DOHH2 (cell line): ENCODE measurements at regions not wholly inside any gene's neighbourhood (a gene's known extent, or its start where the extent isn't known, plus 50 kb on each side); places are given as distances from the start of the nearest gene placed in this dataset.

Experiments used
- H3F3A ChIP-seq: fragments of 200-600 bp; sonication (generic), shearing (Covaris generic); 2 replicates; pipeline ENCODE4 v1.6.0; 2016; ENCODE audit warnings: antibody characterized with exemption, mild to moderate bottlenecking; ENCODE audit not compliant: control insufficient read depth, insufficient read depth
- H3K27ac ChIP-seq: fragments of 200-600 bp; sonication (generic); 2 replicates; pipeline ENCODE4 v1.5.1; 2014; ENCODE audit warnings: low read depth, mild to moderate bottlenecking, low read length, moderate library complexity
- H3K27me3 ChIP-seq: fragments of 200-600 bp; sonication (generic); 2 replicates; pipeline ENCODE4 v1.6.1; 2014; ENCODE audit warnings: mild to moderate bottlenecking, low read length, mixed read lengths; ENCODE audit not compliant: control insufficient read depth
- H3K36me3 ChIP-seq: fragments of 200-600 bp; sonication (generic); 2 replicates; pipeline ENCODE4 v1.6.1; 2014; ENCODE audit warnings: mild to moderate bottlenecking, low read length, moderate library complexity, mixed read lengths; ENCODE audit not compliant: control insufficient read depth
- H3K4me1 ChIP-seq: fragments of 200-600 bp; sonication (generic); 2 replicates; pipeline ENCODE4 v1.6.1; 2014; ENCODE audit warnings: mild to moderate bottlenecking, low read length, mixed read lengths; ENCODE audit not compliant: control insufficient read depth
- H3K4me2 ChIP-seq: fragments of 200-600 bp; sonication (generic); 2 replicates; pipeline ENCODE4 v1.6.0; 2014; ENCODE audit warnings: mild to moderate bottlenecking, low read length, moderate library complexity
- H3K4me3 ChIP-seq: fragments of 200-600 bp; sonication (generic); 2 replicates; pipeline ENCODE4 v1.5.1; 2014; ENCODE audit warnings: mild to moderate bottlenecking, low read length, mixed read lengths
- H3K79me2 ChIP-seq: fragments of 200-600 bp; sonication (generic); 2 replicates; pipeline ENCODE4 v1.6.1; 2014; ENCODE audit warnings: mild to moderate bottlenecking, low read length, mixed read lengths; ENCODE audit not compliant: control insufficient read depth
- H3K9me2 ChIP-seq: fragments of 200-600 bp; sonication (generic); replicated peaks from 2 replicates; pipeline ENCODE4 v1.6.1; 2014; ENCODE audit warnings: mild to moderate bottlenecking, low read length, mixed read lengths; ENCODE audit not compliant: control insufficient read depth
- H3K9me3 ChIP-seq: fragments of 200-600 bp; sonication (generic); 2 replicates; pipeline ENCODE4 v1.6.1; 2014; ENCODE audit warnings: antibody characterized with exemption, low read length, mixed read lengths; ENCODE audit not compliant: control insufficient read depth, insufficient read depth
- H4K20me1 ChIP-seq: fragments of 200-600 bp; sonication (generic); 2 replicates; pipeline ENCODE4 v1.6.0; 2014; ENCODE audit warnings: low read depth, mild to moderate bottlenecking, antibody characterized with exemption, low read length, moderate library complexity; ENCODE audit not compliant: control insufficient read depth, insufficient read depth
- EZH2phosphoT487 ChIP-seq: fragments of 200-600 bp; sonication (generic); IDR thresholded peaks from 2 replicates; pipeline ENCODE4 v1.6.1; 2017; ENCODE audit warnings: borderline replicate concordance, mild to moderate bottlenecking, antibody characterized with exemption, low read length, moderate library complexity, mixed read lengths
- TF ChIP-seq, protein P1 (sequence below): fragments of 200-600 bp; sonication (generic); IDR thresholded peaks from one replicate; pipeline ENCODE4 v1.5.1; 2014; ENCODE audit warnings: antibody characterized with exemption, mild to moderate bottlenecking, low read depth, low read length; ENCODE audit not compliant: poor library complexity, severe bottlenecking

DNA sequence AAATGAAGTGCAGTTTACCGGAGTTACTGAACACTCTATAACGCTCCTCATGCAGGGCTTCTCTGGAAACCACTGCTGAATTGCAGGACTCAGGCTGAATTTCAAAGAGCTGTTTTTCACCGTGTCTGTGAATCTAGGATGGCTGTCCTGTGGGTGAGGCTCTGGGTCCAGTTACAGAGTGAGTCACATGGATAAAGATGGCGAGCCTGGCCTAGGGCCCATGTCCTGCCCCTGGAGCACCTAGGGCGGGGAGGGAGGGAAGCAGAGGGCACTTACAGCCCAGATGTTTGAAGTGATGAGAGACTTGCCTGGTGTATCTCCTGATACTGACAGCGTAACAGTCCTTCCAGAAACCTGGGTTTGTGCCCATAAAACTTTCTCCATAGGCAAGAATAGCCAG lies 583.0 kb downstream of the IRS1 start:
- Histone ChIP-seq H3K4me3 (no peak overlapping the region), H3K9me2 (no peaks in the 10 kb centered on the region), H4K20me1 (no peaks in the 10 kb centered on the region), H3K27me3 (no peaks in the 10 kb centered on the region), H3K4me2 (no peak overlapping the region), H3K4me1 (0 out of 2 replicates have a peak, but pooled peaks cover 3% of the 10 kb centered on the region), H3K9me3 (no peaks in the 10 kb centered on the region), H3F3A (no peaks in the 10 kb centered on the region), H3K36me3 (no peaks in the 10 kb centered on the region), H3K79me2 (no peaks in the 10 kb centered on the region), H3K27ac (no peak overlapping the region)
- TF ChIP-seq, protein P1, sequence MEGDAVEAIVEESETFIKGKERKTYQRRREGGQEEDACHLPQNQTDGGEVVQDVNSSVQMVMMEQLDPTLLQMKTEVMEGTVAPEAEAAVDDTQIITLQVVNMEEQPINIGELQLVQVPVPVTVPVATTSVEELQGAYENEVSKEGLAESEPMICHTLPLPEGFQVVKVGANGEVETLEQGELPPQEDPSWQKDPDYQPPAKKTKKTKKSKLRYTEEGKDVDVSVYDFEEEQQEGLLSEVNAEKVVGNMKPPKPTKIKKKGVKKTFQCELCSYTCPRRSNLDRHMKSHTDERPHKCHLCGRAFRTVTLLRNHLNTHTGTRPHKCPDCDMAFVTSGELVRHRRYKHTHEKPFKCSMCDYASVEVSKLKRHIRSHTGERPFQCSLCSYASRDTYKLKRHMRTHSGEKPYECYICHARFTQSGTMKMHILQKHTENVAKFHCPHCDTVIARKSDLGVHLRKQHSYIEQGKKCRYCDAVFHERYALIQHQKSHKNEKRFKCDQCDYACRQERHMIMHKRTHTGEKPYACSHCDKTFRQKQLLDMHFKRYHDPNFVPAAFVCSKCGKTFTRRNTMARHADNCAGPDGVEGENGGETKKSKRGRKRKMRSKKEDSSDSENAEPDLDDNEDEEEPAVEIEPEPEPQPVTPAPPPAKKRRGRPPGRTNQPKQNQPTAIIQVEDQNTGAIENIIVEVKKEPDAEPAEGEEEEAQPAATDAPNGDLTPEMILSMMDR: no peak
- TF ChIP-seq EZH2phosphoT487: no peak

GRCh38 chr2:226215902-226216503 lies 583.6 kb downstream of the IRS1 start:
- Histone ChIP-seq H3K79me2 (no peaks in the 10 kb centered on the region), H3K9me3 (no peaks in the 10 kb centered on the region), H3K4me3 (no peak overlapping the region), H3F3A (no peaks in the 10 kb centered on the region), H3K9me2 (no peaks in the 10 kb centered on the region), H3K27ac (no peak overlapping the region), H3K36me3 (no peaks in the 10 kb centered on the region), H3K4me1 (0 out of 2 replicates have a peak, but pooled peaks cover 3% of the 10 kb centered on the region), H3K27me3 (no peaks in the 10 kb centered on the region), H4K20me1 (no peaks in the 10 kb centered on the region), H3K4me2 (0 out of 2 replicates have a peak overlapping the region, but pooled peaks have one; percentile 27)
- TF ChIP-seq EZH2phosphoT487: no peak
- TF ChIP-seq, protein P1: peak; percentile 89

DNA sequence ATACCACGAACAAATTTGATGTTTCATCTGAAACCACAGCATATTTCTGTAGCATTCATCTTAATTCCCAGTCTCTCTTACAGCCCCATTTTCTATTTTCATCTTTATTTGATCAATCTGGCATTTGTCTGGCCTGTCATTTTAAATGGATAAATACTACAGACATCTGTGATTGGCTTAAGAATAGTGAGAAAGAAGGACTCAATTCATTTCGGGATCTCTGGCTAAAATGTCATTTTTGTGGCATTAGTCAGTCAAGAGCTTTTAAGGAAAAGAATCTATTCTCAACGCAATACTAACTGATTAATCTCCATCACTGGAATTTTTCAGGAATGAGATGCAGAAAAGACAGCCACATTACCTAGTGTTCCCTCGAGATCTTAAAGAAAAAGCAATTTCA lies 585.9 kb downstream of the IRS1 start:
- TF ChIP-seq EZH2phosphoT487: no peak
- TF ChIP-seq, protein P1: no peak
- Histone ChIP-seq H3K27ac (no peak overlapping the region), H3K36me3 (no peaks in the 10 kb centered on the region)

More for the DNA sequence above, 585.9 kb downstream of the IRS1 start:
- H3K79me2 ChIP-seq: no peaks in the 10 kb centered on the region
- no peaks in the 10 kb centered on the region for H3F3A ChIP-seq
- no peaks in the 10 kb centered on the region for H4K20me1 ChIP-seq
- H3K4me3 ChIP-seq: no peak overlapping the region
- no peaks in the 10 kb centered on the region for H3K9me2 ChIP-seq
- no peak overlapping the region for H3K4me2 ChIP-seq
- H3K4me1 ChIP-seq: 0 out of 2 replicates have a peak, but pooled peaks cover 3% of the 10 kb centered on the region
- no peaks in the 10 kb centered on the region for H3K27me3 ChIP-seq
- no peaks in the 10 kb centered on the region for H3K9me3 ChIP-seq
